ENCODE measurements at regions not wholly inside any gene's neighbourhood (a gene's known extent, or its start where the extent isn't known, plus 50 kb on each side); places are given as distances from the start of the nearest gene placed in this dataset.

DNA sequence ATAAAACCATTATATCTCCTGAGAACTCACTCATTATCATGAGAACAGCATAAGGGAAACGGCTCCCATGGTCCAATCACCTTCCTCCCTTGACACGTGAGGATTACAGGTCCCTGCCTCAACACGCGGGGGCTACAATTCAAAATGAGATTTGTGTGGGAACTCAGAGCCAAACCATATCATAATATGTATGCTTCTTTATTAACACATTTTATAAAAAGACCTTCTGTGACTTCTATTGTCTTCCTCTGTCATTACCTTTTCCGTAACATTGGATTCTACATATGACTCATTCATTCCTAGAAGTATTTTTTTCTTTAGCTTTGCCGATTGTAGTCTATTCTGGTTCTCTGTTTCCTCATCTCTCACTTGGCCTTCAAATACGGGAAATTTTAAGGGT, 267.2 kb upstream of the ROBO1 start:
- intact Hi-C loops (cut with DNase I): no loop called here

DNA sequence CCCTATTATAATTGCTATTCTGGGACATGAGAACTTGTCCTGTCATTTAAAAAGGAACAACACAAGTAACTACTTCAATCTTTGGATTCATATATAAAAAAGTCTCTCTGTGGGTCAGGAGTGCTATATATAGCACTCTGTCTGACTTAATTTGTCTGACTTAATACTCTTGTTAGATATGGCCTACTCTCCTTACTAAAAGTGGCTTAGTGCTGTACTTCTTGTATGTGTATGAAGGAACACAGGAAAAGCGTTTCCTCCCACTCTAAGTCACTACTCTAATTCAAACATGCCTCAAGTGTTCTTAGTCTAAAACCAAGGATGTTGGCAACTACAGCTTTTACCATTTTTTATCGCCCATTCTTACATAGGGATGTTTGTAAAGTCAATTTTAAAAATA, 255.2 kb upstream of the ROBO1 start:
- intact Hi-C loops (cut with DNase I): no loop called here
- ATAC-seq (ENCODE audit: poor library complexity) (no peak), DNase-seq (no peak)

More for the DNA sequence above, 267.2 kb upstream of the ROBO1 start:
- DNase-seq (no peak), ATAC-seq (ENCODE audit: poor library complexity) (no peak)

DNA sequence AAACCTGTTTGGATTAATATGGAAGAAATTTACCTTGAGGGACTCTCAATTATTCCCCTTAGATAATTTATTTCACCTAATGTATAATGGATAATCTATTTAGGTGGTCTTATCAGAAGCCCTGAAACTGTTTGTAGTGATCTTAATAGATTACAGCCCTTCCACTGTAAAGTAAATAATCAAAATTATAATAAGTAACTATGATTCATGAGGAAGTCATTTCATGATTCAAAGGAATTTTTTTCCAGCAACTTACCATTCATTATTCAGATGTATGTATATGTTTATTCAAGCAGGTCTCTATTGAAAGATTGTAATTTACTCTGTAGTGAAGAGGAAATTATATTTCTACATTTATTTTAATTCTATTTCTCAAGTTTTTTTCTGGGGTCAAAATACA, 250.6 kb upstream of the ROBO1 start:
- intact Hi-C loops (cut with DNase I): no loop called here

DNA sequence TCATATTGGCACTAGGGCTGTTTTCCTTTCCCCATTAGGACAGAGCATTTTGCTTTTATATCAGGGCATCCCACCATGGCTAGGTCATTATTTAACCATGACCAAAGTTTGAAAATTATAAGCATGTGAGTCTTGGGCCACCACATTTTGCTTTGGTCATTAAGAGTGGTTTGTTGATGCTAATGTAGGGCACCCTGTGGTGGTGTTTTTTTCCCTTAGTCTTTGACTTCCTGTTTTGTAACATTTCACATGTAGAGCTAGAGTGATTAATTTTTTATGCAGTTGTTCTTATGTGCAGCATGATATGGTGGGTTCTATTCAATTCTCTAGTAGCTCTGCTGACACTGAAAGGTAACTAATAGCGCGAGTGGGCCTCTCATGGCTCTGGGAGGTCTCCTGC, 249.6 kb upstream of the ROBO1 start:
- intact Hi-C loops (cut with DNase I): no loop called here
- ATAC-seq (ENCODE audit: poor library complexity): no peak
- DNase-seq: no peak

More for the DNA sequence above, 250.6 kb upstream of the ROBO1 start:
- ATAC-seq (ENCODE audit: poor library complexity) (no peak), DNase-seq (no peak)

DNA sequence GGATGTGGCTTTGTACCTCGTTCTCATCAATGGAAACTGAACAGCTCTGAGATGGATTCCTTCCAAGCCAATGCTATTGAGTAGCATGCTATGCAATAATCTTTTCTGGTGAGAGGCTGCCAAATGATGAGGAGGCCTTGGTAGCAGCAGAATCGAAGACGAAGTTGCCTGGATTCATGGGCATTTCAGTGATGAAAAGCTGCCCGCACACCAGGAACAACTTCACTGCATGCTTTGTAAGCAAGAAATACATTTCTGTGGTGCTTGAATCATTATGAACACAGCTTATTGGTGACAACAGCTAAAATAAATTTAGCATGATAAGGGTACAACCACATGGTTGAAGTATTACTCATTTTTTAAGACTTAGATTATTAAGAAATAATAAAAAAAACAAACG, 246.8 kb upstream of the ROBO1 start:
- intact Hi-C loops (cut with DNase I): no loop called here
- ATAC-seq (ENCODE audit: poor library complexity) (no peak), DNase-seq (no peak)

DNA sequence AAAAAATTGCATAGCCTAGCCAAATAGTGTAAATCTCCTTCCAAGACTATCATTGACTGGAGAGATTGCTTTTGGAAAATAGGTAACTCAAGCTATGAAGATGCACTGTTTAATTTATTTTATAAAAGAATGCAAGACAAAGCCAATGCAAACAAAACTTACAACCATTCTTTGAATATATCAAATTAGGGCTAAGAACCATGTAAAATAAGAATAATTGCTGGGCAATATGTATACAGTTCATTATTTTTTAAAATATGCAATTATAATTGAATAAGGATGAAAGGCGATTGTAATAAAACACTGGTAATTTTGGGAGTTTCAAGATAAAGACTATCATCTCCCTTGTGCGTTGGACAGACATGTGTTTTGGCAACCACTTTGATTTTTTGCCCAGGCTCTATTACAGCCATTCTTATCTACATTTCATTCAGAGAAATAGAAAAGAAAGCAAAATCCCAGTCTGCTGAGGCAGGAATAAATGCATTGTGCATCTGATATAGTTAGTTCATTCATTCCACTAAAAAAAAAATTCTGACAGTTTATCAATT, 242.3 kb upstream of the ROBO1 start:
- no peak for DNase-seq
- ATAC-seq (ENCODE audit: poor library complexity): no peak
- intact Hi-C loops (cut with DNase I): no loop called here

DNA sequence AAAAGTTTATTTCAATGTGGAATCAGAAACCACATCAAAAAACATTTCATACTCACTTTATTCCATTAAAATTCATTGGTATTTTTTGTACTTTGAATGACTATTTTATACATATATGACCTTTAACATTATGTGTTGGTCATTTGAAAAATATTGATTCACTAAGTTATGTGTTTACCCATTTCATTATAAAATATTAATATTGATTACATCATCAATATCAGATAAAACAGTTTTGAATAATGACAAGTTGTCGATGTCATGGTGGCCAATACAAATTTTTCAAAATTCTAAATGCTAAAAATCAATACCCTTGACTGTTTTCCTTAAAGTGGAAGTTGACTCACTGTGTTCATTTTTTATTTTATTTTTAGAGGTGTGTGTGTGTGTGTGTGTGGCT, 239.7 kb upstream of the ROBO1 start:
- DNase-seq (no peak), ATAC-seq (ENCODE audit: poor library complexity) (no peak)
- intact Hi-C loops (cut with DNase I): no loop called here

DNA sequence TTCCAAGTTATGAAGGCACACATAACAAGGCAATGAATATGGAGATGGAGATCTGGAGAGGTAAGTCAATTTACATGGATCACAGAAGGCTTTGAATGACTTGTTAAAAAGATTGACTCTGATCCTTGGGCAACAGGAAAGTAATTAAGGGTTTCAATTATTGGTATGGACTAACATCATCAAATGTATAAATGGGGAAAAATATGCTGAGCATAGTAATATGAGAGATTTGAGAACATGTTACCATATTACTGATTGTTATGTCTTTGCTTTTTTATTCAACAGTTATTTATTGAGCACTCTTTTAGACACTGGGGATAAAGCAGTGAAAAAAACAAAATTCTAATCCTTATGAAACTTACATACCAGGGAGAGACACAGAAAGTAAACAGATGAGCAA, 238.5 kb upstream of the ROBO1 start:
- ATAC-seq (ENCODE audit: poor library complexity) (no peak), DNase-seq (no peak)
- intact Hi-C loops (cut with DNase I): no loop called here

DNA sequence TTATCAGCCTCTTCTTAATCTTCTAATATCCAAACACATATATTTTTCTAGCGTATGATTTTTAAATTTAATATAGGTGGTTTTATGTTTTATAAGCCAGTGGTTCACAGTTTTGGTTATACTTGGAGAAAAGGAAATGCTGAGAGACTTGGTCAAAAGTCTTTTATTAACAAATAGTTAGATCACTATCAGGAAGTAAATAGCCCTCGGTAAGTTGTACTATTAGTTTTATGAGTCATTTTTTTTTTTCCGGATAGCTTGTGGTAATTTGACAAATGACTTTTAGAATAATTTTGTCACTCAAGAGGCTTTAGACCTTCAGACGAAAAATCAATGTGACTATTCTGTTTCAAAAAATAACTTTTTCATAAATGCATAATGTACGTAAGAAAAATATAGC, 232.2 kb upstream of the ROBO1 start:
- ATAC-seq (ENCODE audit: poor library complexity) (no peak), DNase-seq (no peak)
- intact Hi-C loops (cut with DNase I): no loop called here

DNA sequence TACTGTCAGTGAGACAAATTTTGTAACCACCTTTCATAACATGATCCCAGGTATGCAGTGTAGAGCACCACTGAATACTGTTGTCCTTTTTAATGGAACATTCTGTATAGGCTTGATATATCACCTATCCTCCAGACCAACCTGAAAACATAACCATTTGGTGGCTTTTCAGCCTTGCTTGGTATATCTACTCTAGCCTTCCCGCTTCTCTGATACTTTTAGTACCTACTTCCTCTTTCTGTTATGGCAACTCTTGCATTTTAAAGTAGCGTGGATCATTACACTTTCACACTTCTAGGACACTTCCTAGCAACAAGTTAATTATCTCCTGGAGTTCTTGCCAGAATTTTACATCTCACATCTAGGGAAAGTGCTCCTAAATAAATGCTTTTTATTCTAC, 226.6 kb upstream of the ROBO1 start:
- no peak for DNase-seq
- intact Hi-C loops (cut with DNase I): no loop called here
- no peak for ATAC-seq (ENCODE audit: poor library complexity)

DNA sequence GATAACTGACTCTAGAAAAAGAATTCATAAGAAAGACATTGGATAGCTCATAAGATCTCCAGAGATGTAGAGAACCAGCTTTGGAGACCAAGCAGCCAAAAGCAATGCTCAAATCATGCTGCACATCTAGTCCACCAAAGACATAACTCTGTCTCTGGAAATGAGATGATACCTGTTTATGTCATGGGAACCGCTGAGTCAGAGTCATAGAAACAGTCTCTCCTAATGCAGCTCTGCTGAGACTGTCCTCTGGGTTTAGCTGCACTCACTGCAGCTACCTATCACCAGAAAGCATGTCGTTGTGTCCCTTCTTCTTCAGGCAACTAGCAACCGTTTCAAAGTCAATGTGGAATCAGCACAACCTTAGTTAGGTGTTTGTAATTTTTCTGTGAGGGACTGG, 218.5 kb upstream of the ROBO1 start:
- DNase-seq (no peak), ATAC-seq (ENCODE audit: poor library complexity) (no peak)
- intact Hi-C loops (cut with DNase I): no loop called here

DNA sequence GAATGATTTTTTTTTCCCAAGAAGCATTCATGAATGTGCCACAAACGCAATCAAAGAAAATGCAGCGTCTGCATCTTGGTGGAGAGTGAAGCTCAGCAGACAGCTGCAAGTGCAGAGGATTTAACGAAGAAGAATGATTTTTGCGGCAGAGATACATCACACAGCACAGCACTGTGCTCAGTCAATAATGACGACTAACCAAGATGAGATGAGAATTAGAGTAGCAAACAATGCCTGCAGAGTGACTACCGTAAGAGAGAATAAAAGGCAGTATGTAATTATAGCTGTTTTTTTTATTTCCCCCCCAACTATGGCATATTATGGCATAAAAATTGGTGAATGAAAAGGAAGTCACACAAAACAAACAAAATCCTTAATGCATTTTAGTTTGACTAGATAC, 218.0 kb upstream of the ROBO1 start:
- ATAC-seq (ENCODE audit: poor library complexity) (no peak), DNase-seq (no peak)
- intact Hi-C loops (cut with DNase I): no loop called here

DNA sequence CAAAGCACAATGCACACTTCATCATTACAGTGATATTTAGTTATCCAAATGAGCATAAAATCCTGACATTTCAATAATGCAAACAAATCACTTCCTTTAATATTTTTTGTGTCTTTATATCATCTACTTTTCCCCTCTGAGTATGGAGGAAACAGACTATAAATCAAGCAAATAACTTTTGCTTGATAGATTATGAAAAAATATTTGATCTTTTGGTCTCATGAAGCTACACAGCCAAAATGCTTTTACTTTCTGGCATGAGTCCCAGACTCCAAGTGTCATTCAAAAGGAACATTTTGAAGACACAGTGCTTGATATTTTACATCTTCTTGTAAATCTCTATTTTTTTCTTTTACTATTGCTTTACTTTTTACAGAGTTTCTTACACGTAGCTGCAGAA, 215.3 kb upstream of the ROBO1 start:
- intact Hi-C loops (cut with DNase I): no loop called here
- ATAC-seq (ENCODE audit: poor library complexity) (no peak), DNase-seq (no peak)

DNA sequence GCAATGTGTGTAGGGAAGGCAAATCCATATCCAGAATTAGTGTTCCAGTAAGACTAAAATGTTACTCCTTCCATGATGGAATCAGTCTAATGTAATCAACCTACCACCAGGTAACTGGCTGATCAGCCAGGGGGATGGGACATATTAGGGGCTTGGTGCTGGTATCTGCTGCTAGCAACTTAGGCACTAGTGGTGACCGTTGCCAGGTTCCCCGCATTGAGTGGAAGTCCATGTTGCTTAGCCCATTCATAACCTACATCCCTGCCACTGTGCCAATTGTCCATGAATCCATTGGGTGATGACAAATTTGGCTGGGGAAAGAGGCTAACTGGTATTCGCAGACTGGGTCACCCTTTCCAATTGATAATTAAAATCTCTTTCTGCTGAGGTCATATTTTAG, 212.2 kb upstream of the ROBO1 start:
- no peak for ATAC-seq (ENCODE audit: poor library complexity)
- intact Hi-C loops (cut with DNase I): no loop called here
- DNase-seq: no peak

DNA sequence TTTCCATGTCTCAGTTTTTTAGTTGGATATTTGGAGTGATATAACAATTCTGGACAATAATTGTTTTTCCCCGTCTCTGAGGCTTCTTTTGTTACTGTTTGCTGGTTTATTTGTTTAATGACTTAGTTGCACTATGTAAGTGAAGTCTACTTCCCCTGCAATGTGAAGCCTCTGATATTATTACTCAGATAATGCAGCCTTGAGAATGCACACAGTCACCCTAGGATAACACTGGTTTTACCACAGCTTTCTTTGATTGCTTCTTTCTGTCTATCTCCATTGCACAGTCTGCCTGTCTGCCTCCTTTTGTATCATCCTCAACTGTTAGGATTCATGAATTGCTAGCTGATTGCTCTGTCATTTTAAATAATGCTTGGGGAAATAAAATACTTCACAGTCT, 208.7 kb upstream of the ROBO1 start:
- intact Hi-C loops (cut with DNase I): no loop called here
- no peak for ATAC-seq (ENCODE audit: poor library complexity)
- DNase-seq: no peak

DNA sequence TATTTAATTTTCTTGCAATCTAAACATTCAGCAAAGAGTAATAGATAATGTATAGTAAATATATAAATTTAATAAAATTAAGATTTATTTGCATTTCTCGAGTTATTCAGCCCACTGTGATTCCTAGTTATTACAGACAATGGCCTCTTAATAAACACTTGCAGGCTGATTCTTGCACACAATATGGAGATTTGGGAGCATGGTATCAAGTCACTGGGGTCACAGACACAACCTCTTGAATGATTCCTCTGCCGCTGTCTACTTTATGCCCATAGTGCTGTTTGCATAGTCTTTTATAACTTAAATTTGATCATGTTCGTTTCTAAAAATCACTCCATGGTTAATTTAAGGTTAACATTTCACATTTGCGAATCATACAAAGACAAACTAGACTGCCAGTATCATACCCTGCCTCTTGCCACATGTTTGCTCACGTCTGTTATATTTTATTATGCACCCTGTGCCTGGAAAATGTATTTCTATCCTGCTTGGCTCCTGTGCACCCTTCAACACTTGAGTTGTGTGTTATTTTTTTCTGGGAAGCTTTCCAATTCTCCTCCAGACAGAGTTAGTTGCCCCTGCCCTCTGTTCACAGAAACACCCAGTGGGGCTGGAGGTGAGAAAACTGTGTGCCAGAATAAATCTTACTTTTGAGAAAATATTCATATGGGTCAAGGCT, 206.3 kb upstream of the ROBO1 start:
- ATAC-seq (ENCODE audit: poor library complexity) (peak; percentile 96), DNase-seq (no peak)

DNA sequence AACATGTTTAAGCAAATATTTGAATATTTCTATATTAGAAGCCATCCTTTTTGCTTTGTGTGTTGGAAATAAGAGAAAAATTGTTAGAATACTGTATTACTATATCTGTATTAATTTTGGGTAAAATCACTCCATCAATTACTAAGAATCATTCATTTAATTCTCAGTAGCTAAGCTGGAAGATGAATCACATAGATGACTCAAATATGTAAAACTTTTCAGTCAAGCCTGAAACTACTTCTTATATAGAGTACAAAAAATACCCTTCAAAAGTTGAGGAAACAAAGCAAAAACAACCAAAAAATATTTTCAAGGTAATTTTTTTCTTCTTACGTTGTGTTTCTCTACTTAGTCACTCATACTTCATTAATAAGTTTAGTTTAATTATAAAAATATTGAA, 205.7 kb upstream of the ROBO1 start:
- DNase-seq: no peak
- ATAC-seq (ENCODE audit: poor library complexity): no peak
- intact Hi-C loops (cut with DNase I): no loop called here

More for the DNA sequence above, 206.3 kb upstream of the ROBO1 start:
- intact Hi-C loops (cut with DNase I): no loop called here

DNA sequence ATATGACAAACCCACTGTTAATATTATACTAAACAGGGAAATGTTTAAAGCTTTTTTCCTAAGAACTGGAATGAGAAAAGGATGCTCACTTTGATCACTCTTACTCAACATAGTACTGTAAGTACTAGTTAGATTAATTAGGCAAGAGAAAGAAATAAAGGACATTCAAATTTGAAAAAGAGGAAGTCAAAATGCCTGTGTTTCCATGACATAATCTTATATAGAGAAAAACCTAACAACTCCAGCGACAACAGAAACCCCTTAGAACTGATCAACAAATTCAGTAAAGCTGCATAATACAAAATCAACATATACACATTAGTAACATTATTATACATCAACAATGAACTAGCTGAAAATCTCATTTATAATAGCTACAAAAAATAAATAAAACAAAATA, 200.6 kb upstream of the ROBO1 start:
- no peak for ATAC-seq (ENCODE audit: poor library complexity)
- intact Hi-C loops (cut with DNase I): no loop called here
- DNase-seq: no peak

DNA sequence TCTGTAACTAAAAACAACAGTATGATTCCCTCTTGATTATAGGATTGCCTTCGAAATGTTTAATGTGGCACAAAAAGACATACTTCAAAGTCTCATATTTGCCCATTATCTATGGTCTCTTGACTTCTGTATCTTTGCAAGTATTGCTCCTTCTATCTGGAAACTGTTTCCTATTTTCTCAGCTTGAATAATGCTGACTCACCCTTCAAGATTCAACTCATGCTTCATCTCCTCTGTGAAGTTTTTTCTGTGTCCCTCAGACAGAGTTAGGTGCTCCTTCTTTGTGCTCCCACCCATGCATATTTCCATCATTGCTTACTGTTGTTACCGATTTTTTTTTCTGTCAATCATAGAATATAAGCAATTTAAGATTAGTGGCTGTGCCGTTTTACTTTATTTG, 192.8 kb upstream of the ROBO1 start:
- ATAC-seq (ENCODE audit: poor library complexity): no peak
- intact Hi-C loops (cut with DNase I): no loop called here

DNA sequence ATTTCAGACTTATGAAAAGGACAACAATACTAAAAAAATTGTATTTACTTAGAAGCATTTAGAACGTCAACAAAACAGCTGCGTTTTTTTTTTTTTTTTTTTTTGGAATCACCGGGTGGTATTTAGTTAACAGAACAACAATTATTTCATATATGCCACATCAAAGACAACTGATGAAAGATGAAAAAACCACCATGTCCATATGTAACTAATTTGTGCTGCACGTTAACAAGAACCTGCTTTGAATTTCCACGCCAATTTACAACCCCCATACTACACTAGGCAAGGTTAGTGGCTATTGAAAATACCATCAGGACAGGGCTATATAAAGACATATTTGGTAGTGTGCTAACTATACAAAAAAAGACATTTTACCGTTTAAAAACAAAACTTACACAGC, 189.3 kb upstream of the ROBO1 start:
- ATAC-seq (ENCODE audit: poor library complexity) (no peak), DNase-seq (no peak)

More for the DNA sequence above, 192.8 kb upstream of the ROBO1 start:
- no peak for DNase-seq

DNA sequence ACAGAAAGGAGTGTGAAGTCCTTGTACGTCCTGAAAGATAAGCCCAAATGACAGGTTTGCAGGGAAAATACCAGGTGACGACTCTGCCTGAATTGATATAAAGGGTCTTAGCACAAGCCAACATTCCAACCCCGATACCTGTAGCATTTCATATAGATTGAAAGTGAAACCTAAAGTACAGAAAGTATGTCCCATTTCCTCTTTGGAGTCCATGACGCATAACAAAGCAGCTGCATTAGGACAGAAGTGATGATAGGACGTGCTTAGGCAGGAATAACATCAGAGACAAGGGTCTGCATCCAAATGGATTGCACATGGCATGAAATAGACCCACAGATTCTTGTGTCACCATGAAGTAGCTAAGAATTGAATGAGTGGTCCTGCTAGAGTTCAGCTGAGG, 187.0 kb upstream of the ROBO1 start:
- intact Hi-C loops (cut with DNase I): no loop called here
- ATAC-seq (ENCODE audit: poor library complexity): no peak

More for the DNA sequence above, 189.3 kb upstream of the ROBO1 start:
- intact Hi-C loops (cut with DNase I): no loop called here

More for the DNA sequence above, 187.0 kb upstream of the ROBO1 start:
- DNase-seq: no peak

Data from Right ventricle myocardium superior (tissue), 1 donor.